ENCODE measurements at regions not wholly inside any gene's neighbourhood (a gene's known extent, or its start where the extent isn't known, plus 50 kb on each side); places are given as distances from the start of the nearest gene placed in this dataset.

DNA sequence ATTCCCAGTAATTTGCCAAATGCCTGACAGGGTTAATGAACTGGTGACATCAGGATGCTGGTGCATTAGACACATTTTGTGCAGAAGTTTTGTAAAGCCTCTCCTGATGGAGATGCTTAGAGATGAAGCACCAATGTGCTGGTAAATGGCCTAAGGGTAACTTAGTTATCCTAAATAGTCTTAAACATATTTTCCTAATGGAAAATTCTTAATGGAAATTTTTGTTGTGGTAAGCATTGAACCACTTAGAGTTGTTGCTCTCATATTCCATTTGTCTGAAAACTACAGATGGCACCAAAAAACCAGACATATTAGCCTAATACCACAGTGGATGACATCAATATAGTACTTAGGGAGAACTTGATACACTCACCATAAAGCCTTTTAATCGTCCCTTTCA lies 154.5 kb upstream of the ANK2 start:
- DNase-seq (ENCODE audit: low spot score), result no peak

DNA sequence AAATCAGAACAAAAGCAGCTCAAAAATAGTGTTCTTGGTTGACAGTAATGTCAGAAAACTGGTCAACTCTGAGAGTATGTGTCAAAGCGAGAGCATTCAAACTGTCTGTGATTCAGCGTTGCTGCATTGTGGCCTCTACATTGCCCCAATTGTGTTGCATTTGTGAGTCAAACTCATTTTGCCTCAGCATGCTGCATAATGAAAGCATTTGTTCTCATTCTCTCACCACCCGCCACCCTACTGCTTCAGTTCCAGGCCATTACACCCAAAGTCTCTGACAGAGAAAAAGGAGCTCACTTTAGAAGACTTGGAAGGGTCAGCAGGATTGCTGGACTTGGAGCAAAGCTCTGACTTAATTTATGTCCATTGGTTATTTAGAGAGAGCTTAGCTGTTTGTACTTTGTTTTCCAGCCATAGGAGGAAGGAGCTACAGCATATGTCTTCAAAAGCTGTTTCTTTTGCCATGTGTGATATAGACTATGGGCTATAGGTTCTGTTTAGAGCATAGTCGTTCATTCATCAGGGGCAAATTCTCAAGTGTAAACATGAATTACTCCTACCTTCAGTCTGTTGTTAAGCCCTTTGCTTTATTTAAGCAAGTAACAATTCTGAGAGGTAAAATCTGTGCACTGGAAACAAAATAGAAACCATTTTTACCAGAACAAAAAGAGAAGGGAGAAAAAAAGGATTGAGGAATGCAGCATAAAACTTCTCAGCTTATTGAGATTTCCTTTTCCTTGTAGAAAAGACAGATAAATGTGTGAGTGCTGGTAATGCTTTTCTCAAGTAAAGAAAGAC lies 153.4 kb upstream of the ANK2 start:
- DNase-seq (ENCODE audit: low spot score), result no peak

DNA sequence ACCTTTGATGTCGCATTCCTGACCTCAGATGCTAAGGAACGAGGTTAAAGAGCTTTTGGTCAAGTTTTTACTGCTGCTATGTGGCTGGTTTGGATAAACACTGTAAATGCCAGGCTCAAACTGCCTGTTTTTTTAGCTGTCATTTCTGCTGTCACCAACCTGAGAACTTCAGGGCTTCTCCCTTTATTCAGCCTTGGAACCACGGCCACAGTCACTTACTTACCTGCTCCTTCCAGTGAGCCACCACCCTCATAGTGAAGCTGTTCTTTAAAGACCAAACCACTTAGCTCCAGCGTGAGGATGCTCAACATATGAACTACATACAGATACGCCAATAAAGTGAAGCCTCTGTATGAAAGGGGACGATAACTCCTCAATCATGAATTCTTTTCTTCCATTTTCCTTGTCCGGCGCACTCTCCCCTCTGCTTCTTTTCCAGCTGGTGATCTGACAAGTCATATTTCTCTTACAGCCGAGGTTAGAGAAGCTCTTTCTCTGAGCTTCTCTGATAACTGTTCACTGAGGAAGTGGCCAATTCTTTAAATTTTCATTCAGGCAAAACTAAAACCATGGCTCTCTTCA lies 152.8 kb upstream of the ANK2 start:
- DNase-seq (ENCODE audit: low spot score), result no peak

DNA sequence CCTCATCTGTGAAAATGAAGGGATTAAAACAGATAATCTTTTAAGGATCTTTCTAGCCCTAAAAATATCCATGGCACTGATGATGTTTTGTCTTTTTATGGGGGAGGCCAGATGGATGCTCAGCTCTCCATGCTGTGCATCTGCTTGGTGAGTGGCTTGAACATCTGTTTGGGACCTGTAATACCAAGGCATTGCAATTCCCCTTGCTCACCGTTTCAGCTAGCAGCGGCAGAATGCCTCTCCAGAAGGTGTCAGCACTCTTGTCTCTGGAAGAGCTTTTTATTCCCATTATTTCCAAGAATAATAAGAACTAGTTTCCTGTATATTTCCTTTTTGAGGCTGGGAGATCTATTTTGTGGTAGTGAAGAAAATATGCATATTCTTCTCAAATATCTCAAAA lies 151.9 kb upstream of the ANK2 start:
- DNase-seq (ENCODE audit: low spot score), result no peak

DNA sequence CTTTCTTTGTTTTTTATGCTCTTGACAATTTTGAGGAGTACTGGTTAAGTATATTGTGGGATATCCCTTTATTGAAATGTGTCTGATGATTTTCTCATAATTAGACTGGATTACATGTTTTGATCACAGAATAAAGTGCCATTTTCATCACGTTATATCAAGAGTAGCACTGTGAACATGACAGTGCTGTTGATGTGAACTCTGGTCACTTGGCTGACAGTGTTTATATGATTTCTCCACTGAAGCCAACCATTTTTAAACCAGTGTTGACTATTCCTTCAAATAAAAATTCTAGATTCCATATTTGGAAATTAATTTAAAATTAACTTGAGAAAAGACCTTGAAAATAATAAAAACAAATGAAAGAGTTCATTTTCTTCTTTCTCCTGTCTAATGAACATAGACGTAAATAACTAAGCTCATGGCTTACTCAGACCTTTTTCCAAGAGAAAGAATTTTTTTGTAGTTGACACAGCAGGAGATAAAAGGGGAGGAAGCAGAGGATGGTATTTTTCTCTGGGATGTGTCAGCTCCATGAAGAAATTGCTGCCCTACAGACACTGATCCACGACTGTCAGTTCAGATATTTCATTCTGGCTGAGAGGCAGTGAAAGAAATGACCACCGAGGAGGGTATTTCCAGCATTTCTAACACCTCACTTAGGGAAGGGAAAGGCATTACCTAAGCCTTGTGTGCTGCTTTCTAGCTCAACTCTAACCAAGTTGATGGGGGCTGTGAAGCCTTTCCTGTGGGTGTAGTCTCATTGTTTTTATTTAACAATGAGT lies 150.9 kb upstream of the ANK2 start:
- no peak for DNase-seq (ENCODE audit: low spot score)

DNA sequence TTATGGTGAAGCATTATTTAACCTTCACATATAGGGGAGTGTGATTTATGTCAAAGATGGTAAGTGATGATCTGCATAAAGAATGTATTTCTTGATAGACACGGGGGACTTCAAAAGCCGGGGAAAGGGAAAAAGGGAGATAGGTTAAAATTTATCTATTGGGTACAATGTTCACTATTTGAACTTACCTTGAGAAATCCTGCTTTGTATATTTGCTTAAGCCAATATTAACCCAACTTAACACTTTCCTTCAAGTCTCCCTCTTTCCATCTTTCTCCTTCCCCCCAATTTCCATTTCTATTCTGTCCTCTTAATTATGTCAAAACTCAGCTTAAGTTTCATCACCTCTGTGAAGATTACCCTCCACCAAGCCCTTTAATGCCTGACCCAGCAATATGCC lies 149.0 kb upstream of the ANK2 start:
- DNase-seq (ENCODE audit: low spot score), result no peak

DNA sequence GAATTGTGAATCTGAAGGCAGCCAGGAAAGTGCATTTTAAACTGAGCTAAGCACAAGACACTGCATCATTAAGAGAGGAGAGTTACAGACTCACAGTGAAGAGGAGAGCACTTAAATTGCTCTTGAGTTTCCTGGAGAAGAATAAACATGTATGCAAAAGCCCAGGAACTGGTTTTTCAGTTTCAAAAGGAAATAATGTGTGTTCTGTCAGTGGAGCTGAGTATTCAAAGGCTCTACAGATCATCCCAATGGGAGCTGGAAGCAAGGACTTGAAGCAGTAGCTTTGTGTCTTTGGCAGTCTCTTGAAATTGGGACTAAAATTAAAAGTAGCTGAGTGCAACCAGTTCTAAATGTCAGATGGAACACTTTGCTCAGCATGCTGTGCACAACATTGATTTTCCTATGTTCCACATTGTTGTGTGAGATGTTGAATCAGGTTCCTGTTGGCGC lies 147.5 kb upstream of the ANK2 start:
- no peak for DNase-seq (ENCODE audit: low spot score)

DNA sequence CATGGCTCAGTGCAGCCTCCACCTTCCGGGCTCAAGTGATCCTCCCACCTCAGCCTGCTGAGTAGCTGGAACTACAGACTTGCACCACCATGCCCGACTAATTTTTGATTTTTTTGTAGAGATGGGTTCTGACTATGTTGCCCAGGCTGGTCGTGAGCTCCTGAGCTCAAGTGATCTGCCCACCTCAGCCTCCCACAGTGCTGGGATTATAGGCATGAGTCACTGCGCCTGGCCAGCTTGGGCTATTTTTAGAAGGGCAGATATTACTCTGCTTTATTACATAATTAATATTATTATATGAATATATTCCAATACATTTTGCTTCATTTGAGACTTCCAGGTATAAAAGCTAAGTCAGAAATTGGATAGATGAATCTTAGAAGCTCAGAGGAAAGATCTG lies 143.7 kb upstream of the ANK2 start:
- no peak for DNase-seq (ENCODE audit: low spot score)

DNA sequence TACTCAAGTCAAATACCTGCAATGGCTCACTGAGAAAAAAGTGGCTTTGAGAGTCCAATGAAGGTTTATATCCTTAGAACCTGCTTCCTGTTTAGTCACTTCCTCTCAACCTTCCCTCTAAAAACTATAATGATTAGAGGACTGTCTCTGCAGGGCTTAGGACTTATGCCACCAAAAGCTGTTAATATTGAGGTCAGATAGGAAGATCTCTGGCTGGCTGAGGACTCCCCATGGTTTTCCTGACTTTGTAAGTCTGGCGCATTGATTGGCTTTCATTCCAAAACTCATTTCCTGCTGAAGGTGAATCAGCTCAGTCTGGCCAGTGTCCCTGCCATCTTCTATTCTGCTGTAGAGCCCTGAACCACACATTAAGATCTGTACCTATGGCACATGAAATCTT lies 140.9 kb upstream of the ANK2 start:
- no peak for DNase-seq (ENCODE audit: low spot score)

DNA sequence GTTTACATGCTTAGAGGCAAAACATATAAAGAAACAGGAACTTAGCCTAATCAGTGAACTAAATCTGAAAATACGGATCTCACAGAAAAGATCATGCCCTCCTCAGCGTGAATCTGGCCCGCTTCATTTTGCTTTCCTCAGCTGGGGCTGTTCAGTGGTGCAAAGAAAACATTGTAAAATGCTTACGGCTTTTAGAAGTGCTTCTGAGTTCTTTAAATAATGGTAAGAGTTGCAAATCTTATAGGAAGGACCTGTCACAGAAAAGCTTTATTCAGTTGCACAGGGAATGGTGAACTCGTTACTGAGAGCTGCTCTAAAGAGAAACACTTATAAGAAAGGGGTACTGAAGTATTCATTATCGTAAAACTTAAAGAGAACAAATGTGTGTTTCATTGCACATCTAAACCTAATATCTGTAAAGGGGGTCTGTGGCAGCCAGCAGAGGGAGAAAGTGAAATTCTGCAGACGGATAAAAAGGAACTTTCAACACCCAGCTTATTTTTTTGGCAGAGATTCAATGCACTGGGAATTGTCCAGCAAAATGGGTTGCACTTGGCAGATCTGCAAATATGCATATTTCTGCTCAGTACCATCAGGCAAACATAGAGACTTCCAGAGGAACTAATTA lies 139.2 kb upstream of the ANK2 start:
- DNase-seq (ENCODE audit: low spot score), result no peak

DNA sequence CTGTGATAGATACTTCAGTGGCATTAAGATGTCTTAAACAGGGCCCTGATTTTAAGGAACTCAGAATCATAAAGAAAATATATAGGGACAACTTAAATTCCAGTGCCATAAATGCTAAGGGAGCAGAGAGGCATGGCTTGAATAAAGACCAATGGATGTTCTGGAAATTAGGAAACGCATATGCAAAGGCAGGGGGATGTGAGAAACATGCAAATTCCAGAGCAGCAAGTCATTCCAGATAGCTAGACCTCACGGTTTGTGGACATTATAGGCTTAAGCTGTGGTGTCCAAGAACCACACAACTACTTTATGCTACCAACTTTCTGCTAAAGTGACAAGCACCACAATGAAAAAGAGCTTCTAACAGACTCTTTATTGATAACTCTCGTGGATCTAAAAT lies 132.6 kb upstream of the ANK2 start:
- peak; percentile 20 for DNase-seq (ENCODE audit: low spot score)

DNA sequence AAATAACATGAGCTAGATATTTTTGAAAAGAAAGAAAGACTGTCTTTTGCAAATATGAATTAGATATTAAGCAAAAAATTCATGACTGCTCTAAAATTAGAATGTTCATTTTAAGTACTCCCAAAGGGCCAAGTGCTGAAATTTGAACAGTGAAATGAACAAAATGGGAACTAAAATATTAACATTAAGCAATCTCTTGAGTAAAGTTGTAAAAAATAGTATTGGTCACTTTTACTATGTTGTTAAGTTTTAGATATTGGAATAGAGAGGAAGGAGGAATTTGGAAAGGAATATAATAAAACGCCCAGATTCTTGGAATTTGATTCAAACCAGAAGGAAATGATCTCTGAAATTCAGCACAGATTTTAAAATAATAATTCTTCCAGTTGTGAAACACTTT lies 125.9 kb upstream of the ANK2 start:
- no peak for DNase-seq (ENCODE audit: low spot score)

DNA sequence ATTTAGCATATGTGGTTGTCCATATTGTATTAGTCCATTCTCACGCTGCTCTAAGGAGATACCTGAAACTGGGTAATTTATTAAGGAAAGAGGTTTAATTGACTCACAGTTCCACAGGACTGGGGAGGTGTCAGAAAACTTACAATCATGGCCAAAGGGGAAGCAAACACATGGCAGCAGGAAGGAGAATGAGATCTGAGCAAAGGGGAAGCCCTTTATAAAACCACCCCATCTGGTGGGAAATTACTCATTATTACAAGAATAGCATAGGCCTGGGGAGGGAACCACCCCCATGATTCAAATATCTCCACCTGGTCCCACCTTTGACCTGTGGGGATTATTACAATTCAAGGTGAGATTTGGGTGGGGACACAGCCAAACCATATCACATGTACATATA lies 122.6 kb upstream of the ANK2 start:
- DNase-seq (ENCODE audit: low spot score), result no peak

DNA sequence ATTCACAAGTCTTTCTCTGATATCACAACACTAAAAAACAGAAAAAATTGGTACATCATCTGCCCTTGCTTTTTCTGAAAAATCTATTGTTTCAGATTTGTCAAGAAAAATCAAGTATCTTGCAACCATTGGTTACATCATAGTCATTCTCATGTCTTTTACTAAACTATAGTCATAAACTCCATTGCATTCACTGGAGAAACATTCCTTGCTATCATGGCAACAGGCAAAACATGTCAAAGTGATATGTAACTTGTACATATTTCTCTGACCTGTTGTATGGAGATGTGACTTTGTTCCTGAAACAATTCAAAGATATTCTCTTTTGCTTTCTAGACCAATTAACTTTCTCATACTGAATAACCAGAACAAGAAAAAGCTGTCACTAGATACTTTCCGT lies 121.9 kb upstream of the ANK2 start:
- DNase-seq (ENCODE audit: low spot score), result no peak

DNA sequence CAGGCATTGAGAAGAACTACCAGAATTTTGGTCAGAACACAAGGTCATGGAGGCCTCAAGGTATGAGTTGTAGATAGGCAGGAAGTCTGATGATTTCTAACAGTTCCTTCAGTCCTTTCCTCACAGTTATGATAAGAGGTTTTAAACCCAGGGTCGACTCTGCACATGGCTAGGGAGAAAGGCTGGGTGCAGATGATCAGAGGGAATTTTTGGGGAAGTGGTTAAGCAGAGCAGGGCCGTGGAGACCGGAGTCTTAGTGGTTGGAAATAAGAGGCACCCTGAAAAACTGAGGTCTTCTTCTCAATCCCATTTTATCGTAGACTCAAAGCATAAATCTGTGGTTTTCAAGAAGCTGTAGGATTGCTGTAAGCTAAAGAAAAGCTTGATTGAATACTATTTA lies 118.5 kb upstream of the ANK2 start:
- DNase-seq (ENCODE audit: low spot score), result no peak

DNA sequence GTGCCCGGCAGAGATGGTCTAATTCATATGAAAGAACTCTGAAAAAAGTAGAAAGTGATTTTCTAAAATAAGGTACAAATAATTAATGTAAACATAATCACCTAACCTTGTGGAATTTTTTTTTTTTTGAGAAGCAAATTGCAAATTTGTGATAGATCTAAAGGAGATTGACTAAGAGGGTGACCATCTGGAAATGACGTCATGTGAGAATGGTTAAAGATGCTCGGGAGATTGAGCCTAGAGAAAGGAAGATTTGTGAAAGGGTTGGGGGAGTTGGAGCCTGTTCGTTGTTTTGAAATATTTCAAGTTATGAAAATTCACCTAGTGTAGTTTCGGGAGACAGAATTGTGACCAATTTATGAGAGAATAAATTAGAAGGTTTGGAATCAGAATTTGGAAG lies 115.7 kb upstream of the ANK2 start:
- DNase-seq (ENCODE audit: low spot score), result no peak

DNA sequence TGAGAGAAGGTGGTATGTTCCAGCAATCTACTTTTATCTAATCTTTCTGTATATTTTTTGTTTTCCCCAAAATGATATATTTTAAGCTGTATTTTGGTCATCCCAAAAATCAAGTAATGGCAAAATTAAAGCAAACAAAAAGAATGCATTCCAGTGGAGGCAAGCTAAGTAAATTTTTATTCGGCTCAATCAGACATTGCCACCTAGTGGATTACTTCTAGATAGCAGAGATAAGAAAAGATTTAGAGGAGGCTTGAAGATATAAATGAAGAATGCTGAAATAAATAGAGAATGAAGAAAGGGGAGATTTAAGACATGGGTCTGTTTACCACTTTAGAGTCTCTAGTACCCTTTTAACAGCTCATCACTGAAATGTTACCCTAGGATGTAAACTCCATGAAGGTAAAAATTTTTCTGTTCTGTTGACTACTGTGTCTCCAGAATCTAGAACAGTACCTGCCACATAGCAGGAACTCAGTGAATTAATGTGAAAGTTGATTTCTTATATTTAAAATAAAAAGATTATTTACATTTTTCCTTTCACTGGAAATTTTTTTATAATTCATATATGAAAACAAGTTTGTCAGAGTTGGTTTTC lies 110.9 kb upstream of the ANK2 start:
- DNase-seq (ENCODE audit: low spot score), result peak; percentile 31

DNA sequence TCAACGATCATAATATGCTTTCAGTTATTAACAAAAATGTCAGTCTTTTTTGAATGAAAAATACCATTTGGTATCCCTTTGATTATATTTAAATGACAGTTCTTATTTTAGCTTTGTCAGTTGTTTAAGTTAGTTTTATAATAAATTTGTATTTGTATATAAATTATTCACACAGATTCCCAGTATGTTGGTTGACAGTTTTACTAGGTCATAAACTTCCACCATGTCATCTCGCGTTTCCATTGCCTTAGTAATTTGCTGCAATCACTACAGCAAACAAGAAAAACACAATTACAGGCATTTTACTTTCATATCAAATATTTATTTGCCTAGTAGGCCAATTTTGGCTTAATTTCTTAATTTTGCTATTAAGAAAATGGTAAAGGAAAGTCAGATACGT lies 109.6 kb upstream of the ANK2 start:
- DNase-seq (ENCODE audit: low spot score), result no peak

DNA sequence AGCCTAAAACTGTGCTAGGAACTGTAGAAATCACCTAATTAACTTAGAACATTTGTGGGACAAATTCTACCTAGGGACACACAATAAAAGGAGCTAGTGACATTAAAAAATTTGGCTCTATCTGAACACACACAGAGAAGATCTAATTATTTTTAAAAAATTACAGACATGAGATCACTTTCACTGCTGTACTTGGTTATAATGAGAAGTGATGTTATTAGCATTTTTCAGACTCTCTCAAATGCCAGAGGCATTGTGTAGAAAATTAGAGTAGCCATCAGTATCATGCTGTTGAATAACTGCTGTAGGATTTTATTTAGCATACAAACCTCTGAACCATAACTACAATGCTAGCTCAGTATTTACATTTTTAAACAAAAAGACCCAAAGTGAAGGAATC lies 109.1 kb upstream of the ANK2 start:
- DNase-seq (ENCODE audit: low spot score), result no peak

DNA sequence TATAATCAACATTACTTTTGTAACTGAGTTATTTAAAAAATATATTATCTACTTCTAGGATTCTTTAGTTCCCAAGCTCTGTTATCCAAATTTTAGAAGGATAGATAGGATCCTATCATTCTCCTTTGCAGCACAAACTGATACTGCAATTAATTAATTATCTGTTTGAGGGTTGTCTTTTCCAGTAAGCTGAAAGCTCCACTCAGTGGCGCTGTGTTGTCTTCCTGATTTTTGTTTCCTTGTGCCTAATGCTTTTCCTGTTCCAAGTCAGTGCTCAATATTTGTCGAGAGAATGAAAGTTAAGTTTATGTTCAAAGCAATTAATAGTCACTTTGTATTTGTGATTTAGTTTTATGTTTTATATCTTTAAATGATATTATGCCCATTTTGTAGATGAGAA lies 107.4 kb upstream of the ANK2 start:
- DNase-seq (ENCODE audit: low spot score), result no peak

DNA sequence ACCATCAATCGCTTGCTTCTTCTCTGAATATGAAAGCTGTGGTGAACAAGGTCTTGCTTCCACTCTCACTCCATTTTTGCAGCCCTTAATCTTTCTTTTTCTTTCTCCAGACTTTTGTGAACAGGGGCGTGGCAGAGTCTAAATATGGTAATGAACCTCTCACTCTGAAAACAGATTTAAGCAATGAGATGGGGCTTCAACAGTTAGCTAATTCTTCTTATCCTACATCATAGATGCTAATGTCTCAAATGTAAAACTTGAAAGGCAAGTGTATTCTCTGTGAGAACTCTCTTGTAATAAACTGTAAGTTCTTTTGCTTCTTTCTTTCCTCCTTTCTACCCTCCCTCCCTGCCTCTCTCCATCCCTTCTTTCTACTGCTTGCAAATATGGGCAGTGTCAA lies 106.5 kb upstream of the ANK2 start:
- no peak for DNase-seq (ENCODE audit: low spot score)

DNA sequence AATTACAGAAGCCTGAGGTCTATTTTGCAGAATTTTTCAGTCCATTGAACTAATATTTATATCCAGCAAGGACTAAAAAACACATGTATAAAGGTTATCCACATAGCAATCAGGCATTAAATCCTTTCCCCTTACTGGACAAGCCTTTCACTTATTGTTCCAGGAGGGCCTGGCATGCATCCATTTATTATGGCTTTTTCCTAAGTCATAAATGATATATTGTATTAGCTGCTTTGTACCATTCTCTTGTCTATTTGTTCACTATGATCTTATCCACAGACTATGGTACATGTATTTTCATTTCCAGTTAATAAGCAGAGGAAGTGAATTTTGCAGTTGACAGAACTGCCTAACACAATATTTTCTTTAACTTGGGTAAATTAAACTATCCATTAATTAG lies 105.4 kb upstream of the ANK2 start:
- no peak for DNase-seq (ENCODE audit: low spot score)
